C4-2B (cell line): ENCODE measurements at regions not wholly inside any gene's neighbourhood (a gene's known extent, or its start where the extent isn't known, plus 50 kb on each side); places are given as distances from the start of the nearest gene placed in this dataset.
"Not testable (repeated sequence)": the region's sequence is repeated elsewhere in the genome, so short reads cannot be mapped to it uniquely, and the experiment has no call there.

Experiments used
- H3K27ac ChIP-seq: fragments of 450-650 bp; 2 replicates; pipeline ENCODE4 v1.5.1; 2017
- ZFX ChIP-seq: fragments of 450-650 bp; IDR thresholded peaks from 2 replicates; pipeline ENCODE4 v1.6.1; 2017
- TF ChIP-seq, protein P1 (sequence below): fragments of 450-650 bp; conservative IDR thresholded peaks from 2 replicates; pipeline ENCODE4 v1.5.1; 2017; ENCODE audit warnings: mild to moderate bottlenecking

DNA sequence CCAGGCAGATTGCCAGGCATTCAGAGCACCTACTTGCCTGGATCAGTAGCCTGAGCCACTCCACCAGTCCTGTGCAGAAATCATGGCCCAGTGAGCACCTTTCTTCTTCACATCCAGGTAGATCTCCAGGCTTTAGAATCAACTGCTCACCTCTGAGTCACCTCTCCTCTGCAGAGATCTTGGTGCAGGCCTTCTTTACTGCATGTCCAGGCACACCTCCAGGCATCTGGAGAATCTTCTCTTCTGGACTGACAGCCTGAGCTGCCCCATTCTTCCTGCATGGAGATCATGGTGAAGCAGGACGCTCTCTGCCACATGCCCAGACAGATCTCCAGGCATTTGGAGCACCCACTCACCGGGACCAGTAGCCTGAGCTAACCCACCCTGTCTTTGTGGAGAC, 894.5 kb upstream of the MBL2 start:
- TF ChIP-seq, protein P1, sequence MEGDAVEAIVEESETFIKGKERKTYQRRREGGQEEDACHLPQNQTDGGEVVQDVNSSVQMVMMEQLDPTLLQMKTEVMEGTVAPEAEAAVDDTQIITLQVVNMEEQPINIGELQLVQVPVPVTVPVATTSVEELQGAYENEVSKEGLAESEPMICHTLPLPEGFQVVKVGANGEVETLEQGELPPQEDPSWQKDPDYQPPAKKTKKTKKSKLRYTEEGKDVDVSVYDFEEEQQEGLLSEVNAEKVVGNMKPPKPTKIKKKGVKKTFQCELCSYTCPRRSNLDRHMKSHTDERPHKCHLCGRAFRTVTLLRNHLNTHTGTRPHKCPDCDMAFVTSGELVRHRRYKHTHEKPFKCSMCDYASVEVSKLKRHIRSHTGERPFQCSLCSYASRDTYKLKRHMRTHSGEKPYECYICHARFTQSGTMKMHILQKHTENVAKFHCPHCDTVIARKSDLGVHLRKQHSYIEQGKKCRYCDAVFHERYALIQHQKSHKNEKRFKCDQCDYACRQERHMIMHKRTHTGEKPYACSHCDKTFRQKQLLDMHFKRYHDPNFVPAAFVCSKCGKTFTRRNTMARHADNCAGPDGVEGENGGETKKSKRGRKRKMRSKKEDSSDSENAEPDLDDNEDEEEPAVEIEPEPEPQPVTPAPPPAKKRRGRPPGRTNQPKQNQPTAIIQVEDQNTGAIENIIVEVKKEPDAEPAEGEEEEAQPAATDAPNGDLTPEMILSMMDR: no peak
- no peak for TF ChIP-seq ZFX
- H3K27ac ChIP-seq: no peak overlapping the region

DNA sequence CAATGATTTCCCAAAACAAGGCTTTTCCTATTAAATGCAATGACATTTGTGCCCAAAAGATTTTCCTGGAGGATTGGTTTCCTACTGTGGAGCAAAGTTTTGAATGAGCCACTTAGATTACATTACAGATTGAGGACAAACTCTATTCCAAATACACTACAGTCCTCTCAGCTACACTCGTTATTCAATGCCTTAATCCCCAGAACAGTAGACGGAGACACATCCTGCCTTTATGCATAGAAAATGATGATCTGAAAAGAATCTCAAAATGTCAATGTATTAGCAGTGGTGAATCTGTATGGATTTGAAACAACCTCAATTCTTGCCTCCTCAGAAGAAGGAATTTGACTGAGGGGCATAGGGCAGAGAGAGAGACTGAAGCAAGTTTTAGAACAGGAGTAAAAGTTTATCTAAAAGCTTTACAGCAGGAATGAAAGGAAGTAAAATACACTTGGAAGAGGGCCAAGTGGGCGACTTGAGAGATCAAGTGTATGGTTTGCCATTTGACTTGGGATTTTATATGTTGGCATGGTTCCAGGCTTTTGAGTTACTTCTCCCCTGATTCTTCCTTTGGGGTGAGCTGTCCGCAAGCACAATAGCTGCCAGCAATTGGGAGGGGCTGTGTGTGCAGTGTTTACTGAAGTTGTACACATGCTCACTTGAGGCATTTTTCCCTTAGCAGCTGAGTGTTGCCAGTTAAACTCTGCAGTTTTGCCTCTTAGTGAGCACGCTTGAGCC, 891.9 kb upstream of the MBL2 start:
- H3K27ac ChIP-seq: no peak overlapping the region
- no peak for TF ChIP-seq ZFX
- TF ChIP-seq, protein P1: no peak

DNA sequence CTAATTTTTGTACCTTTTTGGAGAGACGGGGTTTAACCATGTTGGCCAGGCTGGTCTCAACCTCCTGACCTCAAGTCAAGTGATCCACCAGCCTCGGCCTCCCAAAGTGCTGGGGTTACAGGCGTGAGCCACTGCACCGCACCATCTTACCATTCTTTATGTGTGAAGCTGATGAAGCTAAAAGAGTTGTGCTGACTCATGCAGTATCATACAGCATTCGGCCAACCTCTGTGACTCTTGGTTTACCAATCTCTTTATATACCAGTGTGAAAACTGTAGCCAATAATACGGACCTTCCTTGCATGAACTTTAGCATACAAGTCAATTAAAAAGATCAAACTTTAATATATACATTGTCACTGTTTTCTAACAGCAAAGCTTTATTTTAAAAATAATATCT, 878.2 kb upstream of the MBL2 start:
- no peak for TF ChIP-seq ZFX
- TF ChIP-seq, protein P1: no peak
- H3K27ac ChIP-seq: no peak overlapping the region

DNA sequence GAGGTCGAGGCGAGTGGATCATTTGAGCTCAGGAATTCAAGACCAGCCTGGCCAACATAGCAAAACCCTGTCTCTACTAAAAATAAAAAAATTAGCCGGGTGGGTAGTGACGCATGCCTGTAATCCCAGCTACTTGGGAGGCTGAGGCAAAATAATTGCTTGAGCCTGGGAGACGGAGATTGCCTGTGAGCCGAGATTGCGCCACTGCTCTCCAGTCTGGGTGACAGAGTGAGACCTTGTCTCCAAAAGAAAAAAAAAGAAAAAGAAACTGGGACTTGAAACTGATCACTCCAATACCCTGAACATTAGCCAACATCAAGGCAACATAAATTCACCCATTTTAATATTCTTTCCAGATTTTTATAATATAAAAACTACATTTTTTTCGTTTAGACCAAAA, 874.6 kb upstream of the MBL2 start:
- not testable (repeated sequence) for H3K27ac ChIP-seq

DNA sequence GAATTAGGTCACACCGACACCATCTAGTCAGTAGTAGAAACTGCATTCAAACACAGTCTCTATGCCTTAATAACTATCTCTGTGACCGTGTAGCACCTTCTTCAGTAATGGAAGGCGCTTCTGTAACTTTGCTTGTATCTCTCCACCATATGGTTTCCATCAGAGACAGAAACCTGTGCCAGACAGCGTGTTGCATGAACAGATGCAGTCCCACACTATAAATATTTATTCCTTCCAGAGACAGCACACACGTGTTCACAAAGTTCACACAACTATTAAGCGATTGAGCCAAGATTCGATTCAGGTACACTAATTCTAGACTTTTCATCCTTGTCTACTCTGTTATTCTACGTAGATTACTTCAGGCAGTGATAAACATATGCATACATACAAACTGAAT, 873.9 kb upstream of the MBL2 start:
- no peak for TF ChIP-seq ZFX
- TF ChIP-seq, protein P1: no peak
- no peak overlapping the region for H3K27ac ChIP-seq

DNA sequence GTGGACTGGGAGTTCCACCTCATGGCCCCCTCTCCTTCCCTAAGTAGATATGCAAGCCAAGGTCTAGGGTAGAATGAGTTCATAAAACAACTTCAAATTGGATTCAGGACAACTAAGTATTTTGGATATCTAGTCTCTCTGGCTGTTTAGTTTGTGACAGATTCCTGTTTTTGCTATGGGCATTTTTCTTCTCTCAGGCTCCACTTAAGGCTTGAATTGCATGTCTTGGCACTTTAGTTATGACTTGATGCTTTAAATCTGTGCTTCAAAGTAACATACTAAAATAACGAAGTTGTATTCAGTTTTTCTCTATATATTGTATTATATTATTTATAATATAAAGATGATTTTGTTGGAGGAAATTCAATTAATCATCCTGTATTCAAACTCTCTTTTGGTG, 873.4 kb upstream of the MBL2 start:
- no peak for TF ChIP-seq ZFX
- TF ChIP-seq, protein P1: no peak
- no peak overlapping the region for H3K27ac ChIP-seq

DNA sequence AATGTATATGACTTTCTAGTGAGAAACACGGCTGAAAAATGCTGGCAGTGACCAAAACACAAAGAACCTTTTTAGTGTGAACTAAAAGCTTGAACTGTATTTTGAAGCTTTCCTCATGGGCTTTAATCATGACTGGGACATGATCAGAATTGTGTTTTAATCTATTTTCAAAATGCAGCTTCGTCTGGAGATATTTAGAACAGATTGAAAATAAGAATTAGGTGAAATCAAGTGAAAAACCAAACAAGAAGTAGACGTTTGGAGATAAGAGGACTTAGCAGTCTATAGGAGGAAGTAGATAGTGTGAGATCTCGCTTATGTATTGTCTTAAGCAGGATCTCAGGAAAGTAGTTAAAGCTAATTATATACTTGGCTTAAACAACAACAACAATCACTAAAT, 865.4 kb upstream of the MBL2 start:
- H3K27ac ChIP-seq: no peak overlapping the region
- TF ChIP-seq, protein P1: no peak
- no peak for TF ChIP-seq ZFX

DNA sequence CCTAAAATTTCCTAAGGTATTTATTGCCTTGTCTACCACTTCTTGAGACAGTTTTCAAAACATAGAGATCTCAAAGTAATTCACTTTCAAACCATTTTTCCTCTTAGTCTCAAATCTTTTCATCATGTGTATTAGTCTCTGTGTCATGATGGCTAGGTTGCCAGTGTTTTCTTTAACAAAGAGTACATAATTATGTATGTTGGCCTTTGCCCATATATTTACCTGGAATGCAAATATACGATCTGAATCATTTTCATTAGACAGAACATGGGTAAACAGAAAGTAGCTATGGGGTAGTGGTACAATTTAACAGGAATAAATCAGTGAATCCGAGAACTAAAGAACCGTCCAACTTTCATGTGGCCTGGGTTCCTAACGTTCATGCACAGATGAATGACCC, 852.1 kb upstream of the MBL2 start:
- no peak for TF ChIP-seq ZFX
- TF ChIP-seq, protein P1: no peak
- no peak overlapping the region for H3K27ac ChIP-seq
